H9 (cell line): ENCODE measurements at regions not wholly inside any gene's neighbourhood (a gene's known extent, or its start where the extent isn't known, plus 50 kb on each side); places are given as distances from the start of the nearest gene placed in this dataset.

Experiments used
- DNase-seq: peaks from one replicate; pipeline ENCODE4 v3.0.0-alpha.2; 2017
- H2AFZ ChIP-seq: one replicate; pipeline ENCODE4 v1.6.1; 2013; ENCODE audit warnings: mild to moderate bottlenecking, low read length, control low read depth, moderate library complexity
- H2AK5ac ChIP-seq: 2 replicates; pipeline ENCODE4 v1.6.1; 2013; ENCODE audit warnings: low read length, control low read depth, mixed read lengths; ENCODE audit not compliant: insufficient read length
- H2BK120ac ChIP-seq: one replicate; pipeline ENCODE4 v1.6.1; 2013; ENCODE audit warnings: low read depth, mild to moderate bottlenecking, low read length, control low read depth, inconsistent platforms; ENCODE audit not compliant: poor library complexity, severe bottlenecking
- H2BK12ac ChIP-seq: 2 replicates; pipeline ENCODE4 v1.6.1; 2013; ENCODE audit warnings: low read length, control low read depth, mixed read lengths, low read depth; ENCODE audit not compliant: insufficient read length
- H2BK15ac ChIP-seq: 2 replicates; pipeline ENCODE4 v1.6.1; 2013; ENCODE audit warnings: low read depth, low read length, control low read depth
- H2BK20ac ChIP-seq: one replicate; pipeline ENCODE4 v1.6.1; 2013; ENCODE audit warnings: low read depth, mild to moderate bottlenecking, low read length, control low read depth, inconsistent platforms; ENCODE audit not compliant: poor library complexity, severe bottlenecking
- H2BK5ac ChIP-seq: 2 replicates; pipeline ENCODE4 v1.6.1; 2013; ENCODE audit warnings: low read length, control low read depth, mixed read lengths; ENCODE audit not compliant: insufficient read length
- H3K14ac ChIP-seq: 2 replicates; pipeline ENCODE4 v1.6.1; 2013; ENCODE audit warnings: low read length, control low read depth; ENCODE audit not compliant: insufficient read depth
- H3K18ac ChIP-seq: 2 replicates; pipeline ENCODE4 v1.6.1; 2013; ENCODE audit warnings: low read depth, mild to moderate bottlenecking, mixed read lengths, low read length, control low read depth; ENCODE audit not compliant: insufficient read length
- H3K23ac ChIP-seq: 2 replicates; pipeline ENCODE4 v1.6.1; 2013; ENCODE audit warnings: low read length, control low read depth, mixed read lengths, low read depth; ENCODE audit not compliant: insufficient read length
- H3K23me2 ChIP-seq: 2 replicates; pipeline ENCODE4 v1.6.1; 2013; ENCODE audit warnings: low read depth, mild to moderate bottlenecking, mixed read lengths, low read length, control low read depth; ENCODE audit not compliant: insufficient read length, poor library complexity, severe bottlenecking
- H3K27ac ChIP-seq: 2 replicates; pipeline ENCODE4 v1.5.1; 2013; ENCODE audit warnings: low read length, control low read depth, mixed read lengths, low read depth; ENCODE audit not compliant: insufficient read length
- H3K27me3 ChIP-seq: 2 replicates; pipeline ENCODE4 v1.6.1; 2013; ENCODE audit warnings: low read length, control low read depth, inconsistent platforms; ENCODE audit not compliant: insufficient read depth
- H3K4ac ChIP-seq: 2 replicates; pipeline ENCODE4 v1.6.1; 2013; ENCODE audit warnings: low read depth, mild to moderate bottlenecking, control low read depth, inconsistent platforms, low read length, moderate library complexity
- H3K4me1 ChIP-seq: 2 replicates; pipeline ENCODE4 v1.6.1; 2013; ENCODE audit warnings: low read length, control low read depth, inconsistent platforms; ENCODE audit not compliant: insufficient read depth
- H3K4me2 ChIP-seq: 2 replicates; pipeline ENCODE4 v1.6.1; 2013; ENCODE audit warnings: low read length, control low read depth, mixed read lengths; ENCODE audit not compliant: insufficient read length, insufficient read depth
- H3K56ac ChIP-seq: 2 replicates; pipeline ENCODE4 v1.6.1; 2013; ENCODE audit warnings: low read depth, mild to moderate bottlenecking, mixed read lengths, low read length, control low read depth; ENCODE audit not compliant: insufficient read length
- H3K79me1 ChIP-seq: 2 replicates; pipeline ENCODE4 v1.6.1; 2013; ENCODE audit warnings: low read depth, mild to moderate bottlenecking, moderate library complexity, low read length, control low read depth, inconsistent platforms; ENCODE audit not compliant: insufficient read depth, poor library complexity, severe bottlenecking
- H3K79me2 ChIP-seq: 2 replicates; pipeline ENCODE4 v1.6.1; 2013; ENCODE audit warnings: low read length, control low read depth, inconsistent platforms; ENCODE audit not compliant: insufficient read depth
- H3K9ac ChIP-seq: 2 replicates; pipeline ENCODE4 v1.6.1; 2013; ENCODE audit warnings: low read length, control low read depth, mixed read lengths; ENCODE audit not compliant: insufficient read length; ENCODE audit errors: extremely low read depth
- H3K9me3 ChIP-seq: one replicate; pipeline ENCODE4 v1.6.1; 2013; ENCODE audit warnings: low read depth, low read length, inconsistent platforms; ENCODE audit not compliant: control insufficient read depth
- H3T11ph ChIP-seq: one replicate; pipeline ENCODE4 v1.6.1; 2013; ENCODE audit warnings: mild to moderate bottlenecking, low read length, control low read depth, inconsistent platforms
- H4K20me1 ChIP-seq: one replicate; pipeline ENCODE4 v1.6.1; 2013; ENCODE audit not compliant: control insufficient read depth, insufficient read length, insufficient read depth
- H4K5ac ChIP-seq: 2 replicates; pipeline ENCODE4 v1.6.1; 2013; ENCODE audit warnings: low read depth, mild to moderate bottlenecking, mixed read lengths, low read length, control low read depth; ENCODE audit not compliant: insufficient read length
- H4K8ac ChIP-seq: replicated peaks from 2 replicates; pipeline ENCODE4 v1.6.1; 2013; ENCODE audit warnings: low read length, control low read depth, mixed read lengths, low read depth; ENCODE audit not compliant: insufficient read length
- H4K91ac ChIP-seq: 2 replicates; pipeline ENCODE4 v1.6.1; 2013; ENCODE audit warnings: low read depth, mild to moderate bottlenecking, moderate library complexity, mixed read lengths, low read length, control low read depth; ENCODE audit not compliant: insufficient read length
- H3K27ac Mint-ChIP-seq, 3 experiments: 2 replicates in 2 of 3; 3 replicates in 1 of 3; pipeline ENCODE4 v1.8.0; 2020 to 2021; ENCODE audit warnings: mixed read lengths in 3 of 3, mild to moderate bottlenecking in 1 of 3, moderate library complexity in 1 of 3
- H3K27me3 Mint-ChIP-seq: 2 replicates; pipeline ENCODE4 v1.8.0; 2021; ENCODE audit warnings: low read depth, mild to moderate bottlenecking, moderate library complexity, mixed read lengths
- H3K36me3 Mint-ChIP-seq, 3 experiments: 2 replicates in 2 of 3; 3 replicates in 1 of 3; pipeline ENCODE4 v1.8.0; 2020 to 2021; ENCODE audit warnings: low read depth in 3 of 3, mixed read lengths in 3 of 3; ENCODE audit not compliant: insufficient read depth in 1 of 3
- H3K4me1 Mint-ChIP-seq, 2 experiments: 2 replicates each; pipeline ENCODE4 v1.8.0; 2020; ENCODE audit warnings: mixed read lengths in 2 of 2
- H3K4me3 Mint-ChIP-seq, 2 experiments: 2 replicates in 1 of 2; 3 replicates in 1 of 2; pipeline ENCODE4 v1.8.0; 2020 to 2021; ENCODE audit warnings: mild to moderate bottlenecking in 2 of 2, mixed read lengths in 2 of 2, moderate library complexity in 1 of 2
- H3K9me3 Mint-ChIP-seq, 2 experiments: 2 replicates in 1 of 2; 3 replicates in 1 of 2; pipeline ENCODE4 v1.8.0; 2020; ENCODE audit warnings: mild to moderate bottlenecking in 2 of 2, mixed read lengths in 2 of 2, moderate library complexity in 1 of 2
- CTCF ChIP-seq: fragments of 200-600 bp; sonication (generic); conservative IDR thresholded peaks from 3 replicates; pipeline ENCODE4 v1.8.0; 2021; ENCODE audit warnings: antibody characterized with exemption, mild to moderate bottlenecking
- WGBS: extraction: QIAGEN DNeasy Blood & Tissue Kit; methylation state at CpG from one replicate; pipeline ENCODE4 v1.1.7; 2013; ENCODE audit warnings: missing lambda C conversion rate, low lambda C conversion rate, mixed read lengths; ENCODE audit not compliant: insufficient read length; ENCODE audit errors: extremely low coverage; 5-methylcytosine and 5-hydroxymethylcytosine counted together

- Histone ChIP-seq H4K20me1 (no peaks in the 10 kb centered on the region), H2AK5ac (no peak overlapping the region), H3K56ac (no peak overlapping the region), H3K18ac (no peak overlapping the region), H4K8ac (no peak overlapping the region), H3K79me2 (no peaks in the 10 kb centered on the region), H3K23ac (no peak overlapping the region), H2AFZ (no peak overlapping the region), H3K9me3 (no peaks in the 10 kb centered on the region), H3K9ac (no peak overlapping the region), H3K27ac (no peak overlapping the region), H3K14ac (no peak overlapping the region), H2BK5ac (no peak overlapping the region), H2BK12ac (no peak overlapping the region), H3T11ph (no peak overlapping the region), H3K4me2 (no peak overlapping the region), H3K4ac (no peak overlapping the region), H3K79me1 (no peaks in the 10 kb centered on the region), H3K23me2 (no peaks in the 10 kb centered on the region), H3K27me3 (no peaks in the 10 kb centered on the region), H3K4me1 (no peaks in the 10 kb centered on the region), H4K91ac (no peak overlapping the region), H2BK15ac (no peak overlapping the region), H2BK120ac (no peak overlapping the region), H2BK20ac (no peak overlapping the region), H4K5ac (no peak overlapping the region)
- TF ChIP-seq CTCF = no peak
- Mint-ChIP-seq H3K36me3 (no peaks in the 10 kb centered on the region; a peak in 1 of 7 replicates), H3K4me3 (no peak overlapping the region), H3K4me1 (no peaks in the 10 kb centered on the region), H3K27ac (no peak overlapping the region), H3K9me3 (peaks cover 0 to 4% of the 10 kb centered on the region in 2 experiments; a peak in 1 of 5 replicates), H3K27me3 (no peaks in the 10 kb centered on the region)
- DNase-seq = no peak
- WGBS = no CpG with 5 or more reads among the region's 4 CpGs
Observed at GRCh38 chr4:179989975-179990374, 2253.2 kb upstream of the TENM3 start.
